ENCODE measurements at regions not wholly inside any gene's neighbourhood (a gene's known extent, or its start where the extent isn't known, plus 50 kb on each side); places are given as distances from the start of the nearest gene placed in this dataset.

GRCh38 chr13:39233519-39233918 lies 195.3 kb downstream of the NHLRC3 start:
- DNase-seq (ENCODE audit: low spot score) = no peak

- DNase-seq (ENCODE audit: low spot score) = no peak
Observed at GRCh38 chr13:39244561-39245230, 206.4 kb downstream of the NHLRC3 start.

- no peak for DNase-seq (ENCODE audit: low spot score)
Observed at GRCh38 chr13:39245688-39246087, 207.4 kb downstream of the NHLRC3 start.

- no peak for DNase-seq (ENCODE audit: low spot score)
Observed at GRCh38 chr13:39249982-39250381, 211.7 kb downstream of the NHLRC3 start.

- DNase-seq (ENCODE audit: low spot score) = no peak
Observed at GRCh38 chr13:39250440-39250839, 212.2 kb downstream of the NHLRC3 start.

- no peak for DNase-seq (ENCODE audit: low spot score)
Observed at GRCh38 chr13:39251340-39251739, 213.1 kb downstream of the NHLRC3 start.

GRCh38 chr13:39253774-39254173 lies 215.5 kb downstream of the NHLRC3 start:
- peak; percentile 3 for DNase-seq (ENCODE audit: low spot score)

GRCh38 chr13:39254601-39255000 lies 216.3 kb downstream of the NHLRC3 start:
- DNase-seq (ENCODE audit: low spot score) = no peak

GRCh38 chr13:39257642-39258041 lies 219.4 kb downstream of the NHLRC3 start:
- no peak for DNase-seq (ENCODE audit: low spot score)

GRCh38 chr13:39259371-39260140 lies 221.3 kb downstream of the NHLRC3 start:
- DNase-seq (ENCODE audit: low spot score) = no peak

GRCh38 chr13:39263033-39263432 lies 224.8 kb downstream of the NHLRC3 start:
- DNase-seq (ENCODE audit: low spot score) = peak; percentile 33

GRCh38 chr13:39263531-39263930 lies 225.3 kb downstream of the NHLRC3 start:
- no peak for DNase-seq (ENCODE audit: low spot score)

- no peak for DNase-seq (ENCODE audit: low spot score)
Observed at GRCh38 chr13:39266426-39266825, 228.2 kb downstream of the NHLRC3 start.

- no peak for DNase-seq (ENCODE audit: low spot score)
Observed at GRCh38 chr13:39268398-39268797, 230.1 kb downstream of the NHLRC3 start.

- DNase-seq (ENCODE audit: low spot score) = no peak
Observed at GRCh38 chr13:39269004-39269403, 230.7 kb downstream of the NHLRC3 start.

- no peak for DNase-seq (ENCODE audit: low spot score)
Observed at GRCh38 chr13:39269411-39269810, 231.2 kb downstream of the NHLRC3 start.

GRCh38 chr13:39272994-39273393 lies 234.7 kb downstream of the NHLRC3 start:
- DNase-seq (ENCODE audit: low spot score) = no peak

- DNase-seq (ENCODE audit: low spot score) = no peak
Observed at GRCh38 chr13:39273953-39274738, 235.9 kb downstream of the NHLRC3 start.

GRCh38 chr13:39274739-39275325 lies 236.6 kb downstream of the NHLRC3 start:
- DNase-seq (ENCODE audit: low spot score) = no peak

GRCh38 chr13:39279077-39279476 lies 240.8 kb downstream of the NHLRC3 start:
- no peak for DNase-seq (ENCODE audit: low spot score)

- DNase-seq (ENCODE audit: low spot score) = no peak
Observed at GRCh38 chr13:39281539-39282150, 243.4 kb downstream of the NHLRC3 start.

- no peak for DNase-seq (ENCODE audit: low spot score)
Observed at GRCh38 chr13:39282400-39282972, 244.2 kb downstream of the NHLRC3 start.

Data from AG08396 (cell line).